Coronary artery (tissue), 2 donors: ENCODE measurements at regions not wholly inside any gene's neighbourhood (a gene's known extent, or its start where the extent isn't known, plus 50 kb on each side); places are given as distances from the start of the nearest gene placed in this dataset.

Source experiments
- DNase-seq: peaks from one replicate; pipeline ENCODE4 v3.0.0-alpha.2; 2017; ENCODE audit warnings: low spot score
- H3K27ac ChIP-seq, 2 donors: fragments of 200-600 bp; sonication (generic); one replicate each; pipeline ENCODE4 v1.5.1; 2016 to 2019
- H3K4me3 ChIP-seq: fragments of 200-600 bp; sonication (generic); 2 replicates; pipeline ENCODE4 v1.5.1; 2016; ENCODE audit warnings: mild to moderate bottlenecking, moderate library complexity
- CTCF ChIP-seq: fragments of 200-600 bp; sonication (generic); IDR thresholded peaks from one replicate; pipeline ENCODE4 v1.5.1; 2019; ENCODE audit warnings: antibody characterized with exemption

DNA sequence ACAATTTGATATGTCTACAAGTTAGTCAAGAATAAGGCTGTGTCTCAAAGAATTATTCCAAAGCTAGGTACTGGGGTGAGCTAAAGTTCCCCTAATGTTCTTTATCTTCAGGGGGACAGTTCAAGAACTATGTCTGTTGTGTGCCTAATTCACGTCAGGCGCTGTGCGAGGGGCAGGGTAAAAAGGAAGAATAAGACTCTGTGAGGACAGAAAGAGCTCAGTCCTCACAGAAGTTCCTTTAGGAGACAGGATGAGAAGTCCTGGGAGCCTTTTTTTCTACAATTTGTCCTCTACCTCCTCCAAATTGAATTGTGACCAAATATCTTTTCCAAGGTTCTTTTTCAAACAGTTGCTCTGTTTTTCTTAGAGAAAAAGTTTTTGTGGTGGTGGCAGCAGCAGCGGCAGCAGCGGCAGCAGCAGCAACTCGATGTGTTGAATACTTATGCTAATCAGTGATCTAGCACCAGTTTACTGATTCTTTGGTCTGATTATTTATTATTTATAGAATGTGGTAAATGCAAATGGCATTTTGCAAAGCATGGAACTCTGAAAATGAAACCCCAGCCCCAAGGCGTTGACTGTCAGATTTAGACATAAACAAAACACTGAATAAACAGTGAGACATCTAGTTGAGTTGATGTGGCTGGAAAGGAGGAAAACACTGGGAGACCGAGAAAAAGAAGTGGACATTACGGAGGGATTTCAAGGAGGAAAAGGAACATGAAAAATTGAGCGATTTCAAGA, 88.6 kb downstream of the GTPBP8 start:
- H3K4me3 ChIP-seq = no peak overlapping the region
- TF ChIP-seq CTCF = no peak
- no peak for DNase-seq
- no peak overlapping the region for H3K27ac ChIP-seq

GRCh38 chr3:113084777-113085176, 94.0 kb downstream of the GTPBP8 start:
- no peak for DNase-seq
- Histone ChIP-seq H3K4me3 (no peak overlapping the region), H3K27ac (no peak overlapping the region)
- TF ChIP-seq CTCF = no peak

DNA sequence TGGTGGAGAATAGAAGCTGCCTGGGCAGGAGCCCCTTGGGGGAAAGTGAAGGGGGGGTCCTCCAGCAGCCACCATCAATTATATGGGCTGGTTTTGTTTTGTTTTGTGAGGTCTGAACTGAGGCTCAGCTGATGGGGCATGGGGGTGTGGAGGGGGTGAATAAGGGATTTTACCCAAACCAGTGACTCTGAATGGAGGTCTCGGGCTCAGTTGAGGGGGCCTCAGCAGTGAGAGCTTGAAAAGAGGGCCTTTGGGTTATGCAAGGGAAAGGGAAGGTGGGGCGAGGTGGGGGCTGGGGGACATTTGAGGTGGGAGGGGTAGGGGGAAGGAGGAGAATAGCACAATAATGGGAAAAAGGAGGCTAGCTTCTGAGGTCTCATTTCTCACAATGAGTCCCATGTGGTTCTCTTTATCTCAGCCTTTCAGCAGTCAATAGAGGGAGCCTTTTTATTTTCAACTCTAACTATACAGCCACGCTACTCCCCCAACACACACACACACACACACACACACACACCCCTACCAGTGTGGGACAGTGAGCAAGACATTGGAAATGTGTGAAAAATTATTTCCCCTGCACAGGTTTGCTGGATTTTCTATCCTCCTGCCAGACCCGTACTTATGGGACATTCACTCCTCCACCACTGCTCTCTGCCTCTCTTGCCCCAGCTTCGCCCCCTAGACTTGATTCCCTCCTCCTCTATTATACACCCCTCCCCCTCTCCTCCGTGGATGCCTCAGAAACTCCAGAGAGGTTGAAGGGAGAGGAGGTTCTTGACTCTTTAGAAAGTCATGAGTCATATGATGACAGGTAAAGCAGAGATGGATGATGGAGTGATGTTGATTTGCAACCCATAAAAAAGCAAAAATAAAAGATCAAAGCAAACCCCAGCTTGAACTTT, 96.0 kb downstream of the GTPBP8 start:
- Histone ChIP-seq H3K4me3 (no peak overlapping the region), H3K27ac (no peak overlapping the region)
- no peak for DNase-seq
- TF ChIP-seq CTCF = no peak

- TF ChIP-seq CTCF = no peak
- no peak overlapping the region for H3K4me3 ChIP-seq
- DNase-seq = no peak
- H3K27ac ChIP-seq = no peak overlapping the region
Observed at GRCh38 chr3:113088616-113089015, 97.8 kb downstream of the GTPBP8 start.

DNA sequence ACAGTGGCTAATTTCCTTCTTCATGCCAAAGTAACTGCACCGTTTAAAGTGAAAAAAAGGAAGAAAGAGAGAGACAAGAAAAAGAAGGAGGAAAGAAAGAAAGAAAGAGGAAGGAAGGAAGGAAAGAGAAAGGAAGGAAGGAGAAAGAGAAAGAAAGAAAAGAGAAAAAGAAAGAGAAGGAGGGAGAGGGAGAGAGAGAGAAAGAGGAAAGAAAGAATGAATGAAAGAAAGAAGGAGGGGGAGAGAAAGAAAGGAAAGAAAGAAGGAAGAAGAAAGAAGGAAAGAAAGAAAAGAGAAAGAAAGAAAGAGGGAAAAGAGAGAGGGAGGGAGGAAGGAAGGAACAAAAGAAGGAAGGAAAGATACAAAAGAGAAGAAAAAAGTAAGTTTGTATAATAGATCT, 100.6 kb downstream of the GTPBP8 start:
- TF ChIP-seq CTCF = no peak
- no peak for DNase-seq
- Histone ChIP-seq H3K27ac (no peak overlapping the region), H3K4me3 (no peak overlapping the region)

- no peak overlapping the region for H3K27ac ChIP-seq
- no peak for TF ChIP-seq CTCF
- no peak for DNase-seq
- no peak overlapping the region for H3K4me3 ChIP-seq
Observed at GRCh38 chr3:113092746-113093145, 102.0 kb downstream of the GTPBP8 start.
